Choroid plexus epithelial cell (primary cell): ENCODE measurements at regions not wholly inside any gene's neighbourhood (a gene's known extent, or its start where the extent isn't known, plus 50 kb on each side); places are given as distances from the start of the nearest gene placed in this dataset.
A peak's percentile ranks its signal among the peaks of the same experiment; 100 is the strongest.

Source experiments
- DNase-seq: peaks from one replicate; pipeline ENCODE4 v3.0.0-alpha.2; 2010; ENCODE audit warnings: low read depth
- H3K4me3 ChIP-seq: 2 replicates; pipeline ENCODE4 v1.5.1; 2011; ENCODE audit warnings: low read depth, mild to moderate bottlenecking, control low read depth, low read length, moderate library complexity
- CTCF ChIP-seq: conservative IDR thresholded peaks from 2 replicates; pipeline ENCODE4 v1.5.1; 2011; ENCODE audit warnings: low read depth, mild to moderate bottlenecking, control low read depth, inconsistent platforms, low read length, moderate library complexity

GRCh38 chr1:201622353-201622752 lies 83.4 kb downstream of the NAV1 start:
- DNase-seq: no peak
- no peak for TF ChIP-seq CTCF
- H3K4me3 ChIP-seq: no peak overlapping the region

- no peak for TF ChIP-seq CTCF
- H3K4me3 ChIP-seq: no peak overlapping the region
- DNase-seq: no peak
Measured at GRCh38 chr1:201622824-201623223, 83.9 kb downstream of the NAV1 start.

GRCh38 chr1:201624741-201625225 lies 85.9 kb downstream of the NAV1 start:
- DNase-seq: no peak
- no peak overlapping the region for H3K4me3 ChIP-seq
- TF ChIP-seq CTCF: no peak

GRCh38 chr1:201625226-201625761 lies 86.4 kb downstream of the NAV1 start:
- H3K4me3 ChIP-seq: no peak overlapping the region
- peak; percentile 43 for TF ChIP-seq CTCF
- peak; percentile 98 for DNase-seq

- no peak for DNase-seq
- TF ChIP-seq CTCF: no peak
- H3K4me3 ChIP-seq: no peak overlapping the region
Measured at GRCh38 chr1:201625851-201626251, 86.9 kb downstream of the NAV1 start.

GRCh38 chr1:201626629-201627275 lies 87.8 kb downstream of the NAV1 start:
- DNase-seq: no peak
- no peak for TF ChIP-seq CTCF
- no peak overlapping the region for H3K4me3 ChIP-seq

GRCh38 chr1:201628490-201628889 lies 89.6 kb downstream of the NAV1 start:
- no peak for TF ChIP-seq CTCF
- no peak for DNase-seq

More at GRCh38 chr1:201628490-201628889, 89.6 kb downstream of the NAV1 start:
- no peak overlapping the region for H3K4me3 ChIP-seq
